Endothelial cell of umbilical vein (primary cell): ENCODE measurements at regions not wholly inside any gene's neighbourhood (a gene's known extent, or its start where the extent isn't known, plus 50 kb on each side); places are given as distances from the start of the nearest gene placed in this dataset.

Experiments used
- BruUV-seq: library from RNA; stranded (reverse); fragments of 400-500 nt; replicated peaks from 2 replicates; lab custom pipeline; 2021; lab: Mats Ljungman, UMichigan
- CTCF ChIA-PET: fragments of 300-600, 350-600 bp; sonication (Branson Sonifier 250); formaldehyde crosslinking; loops from one replicate; lab custom pipeline; 2021; ENCODE audit warnings: antibody characterized with exemption, inconsistent platforms; lab: Charles Lee
- POLR2A ChIA-PET: fragments of 300-600, 350-600 bp; sonication (Branson Sonifier 250); formaldehyde crosslinking; loops from one replicate; lab custom pipeline; 2021; ENCODE audit warnings: antibody characterized with exemption, inconsistent platforms; lab: Charles Lee
- DNase-seq: peaks from one replicate; pipeline ENCODE4 v3.0.0-alpha.2; 2011; ENCODE audit warnings: low read depth, low spot score
- FAIRE-seq: peaks from 2 replicates; lab custom pipeline; 2011; peaks lifted over from hg19 to GRCh38; lab: Jason Lieb, UNC
- H2AFZ ChIP-seq: 2 replicates; pipeline ENCODE4 v1.6.0; 2012; ENCODE audit warnings: low read depth, low read length, control low read depth, inconsistent platforms
- H3K27ac ChIP-seq: 2 replicates; pipeline ENCODE4 v1.5.1; 2011; ENCODE audit warnings: low read depth, mild to moderate bottlenecking, control low read depth, low read length, moderate library complexity; ENCODE audit not compliant: insufficient read depth
- H3K27me3 ChIP-seq, 2 experiments: 2 replicates each; pipeline versions ENCODE4 v1.6.0 to v1.6.1; 2011; ENCODE audit warnings: low read length in 2 of 2, mixed read lengths in 1 of 2; ENCODE audit not compliant: control insufficient read depth in 2 of 2, insufficient read depth in 2 of 2
- H3K36me3 ChIP-seq, 2 experiments: 2 replicates in 1 of 2; 3 replicates in 1 of 2; pipeline ENCODE4 v1.5.1; 2011; ENCODE audit warnings: low read length in 2 of 2, mild to moderate bottlenecking in 1 of 2, moderate library complexity in 1 of 2; ENCODE audit not compliant: control insufficient read depth in 2 of 2, insufficient read depth in 2 of 2; ENCODE audit errors: extremely low read depth in 1 of 2
- H3K4me1 ChIP-seq: 3 replicates; pipeline ENCODE4 v1.5.1; 2011; ENCODE audit warnings: mild to moderate bottlenecking, low read length; ENCODE audit not compliant: control insufficient read depth, insufficient read depth; ENCODE audit errors: extremely low read depth
- H3K4me2 ChIP-seq: 2 replicates; pipeline ENCODE4 v1.6.1; 2011; ENCODE audit warnings: low read length, control low read depth, mixed read lengths; ENCODE audit not compliant: insufficient read depth
- H3K4me3 ChIP-seq, 3 experiments: fragments of 200-600 bp in 1 of 3; sonication (generic), shearing (Covaris generic) in 1 of 3; replicated peaks in 1 of 3; 2 replicates each; pipeline ENCODE4 v1.5.1; 2011 to 2016; ENCODE audit warnings: control low read depth in 3 of 3, low read length in 3 of 3, mild to moderate bottlenecking in 2 of 3, inconsistent platforms in 1 of 3, low read depth in 1 of 3, moderate library complexity in 1 of 3; ENCODE audit not compliant: insufficient read depth in 1 of 3
- H3K79me2 ChIP-seq: 2 replicates; pipeline ENCODE4 v1.6.0; 2012; ENCODE audit warnings: low read length, inconsistent platforms; ENCODE audit not compliant: control insufficient read depth, insufficient read depth
- H3K9ac ChIP-seq: replicated peaks from 2 replicates; pipeline ENCODE3; 2011; ENCODE audit warnings: low read length, control low read depth; ENCODE audit not compliant: insufficient read depth; ENCODE audit errors: extremely low read depth
- H3K9me1 ChIP-seq: replicated peaks from 3 replicates; pipeline ENCODE4 v1.6.0; 2011; ENCODE audit warnings: mild to moderate bottlenecking, low read length; ENCODE audit not compliant: control insufficient read depth, insufficient read depth; ENCODE audit errors: extremely low read depth
- H3K9me3 ChIP-seq: replicated peaks from 2 replicates; pipeline ENCODE4 v1.5.1; 2012; ENCODE audit warnings: low read length, inconsistent platforms; ENCODE audit not compliant: control insufficient read depth, insufficient read depth
- H4K20me1 ChIP-seq: replicated peaks from 2 replicates; pipeline ENCODE3; 2011; ENCODE audit warnings: mild to moderate bottlenecking, low read length; ENCODE audit not compliant: control insufficient read depth, insufficient read depth; ENCODE audit errors: extremely low read depth
- EZH2 ChIP-seq: IDR thresholded peaks from 2 replicates; pipeline ENCODE4 v1.6.1; 2012; ENCODE audit warnings: borderline replicate concordance, low read depth, mild to moderate bottlenecking, moderate library complexity, low read length, inconsistent platforms; ENCODE audit not compliant: severe bottlenecking
- FOS ChIP-seq: IDR thresholded peaks from 2 replicates; pipeline ENCODE4 v1.6.1; 2011; ENCODE audit warnings: mild to moderate bottlenecking, low read length, moderate library complexity, borderline replicate concordance; ENCODE audit not compliant: insufficient read depth
- GATA2 ChIP-seq: IDR thresholded peaks from 2 replicates; pipeline ENCODE4 v1.7.0; 2011; ENCODE audit warnings: low read depth, mild to moderate bottlenecking, moderate library complexity, mixed read lengths, low read length; ENCODE audit not compliant: insufficient read length, insufficient read depth
- JUN ChIP-seq: IDR thresholded peaks from 2 replicates; pipeline ENCODE4 v1.6.1; 2011; ENCODE audit warnings: borderline replicate concordance, low read depth; ENCODE audit not compliant: insufficient read length, insufficient read depth
- MAX ChIP-seq: IDR thresholded peaks from 2 replicates; pipeline ENCODE4 v1.6.1; 2011; ENCODE audit not compliant: insufficient read depth, insufficient read length
- MYC ChIP-seq: IDR thresholded peaks from one replicate; pipeline ENCODE4 v1.6.1; 2011; ENCODE audit warnings: mild to moderate bottlenecking, low read depth, low read length
- POLR2A ChIP-seq: IDR thresholded peaks from 2 replicates; pipeline ENCODE4 v1.6.1; 2012; ENCODE audit warnings: low read depth, mild to moderate bottlenecking, control low read depth, low read length
- POLR2AphosphoS5 ChIP-seq: IDR thresholded peaks from 2 replicates; pipeline ENCODE4 v1.6.1; 2012; ENCODE audit warnings: low read depth, mild to moderate bottlenecking, control low read depth, low read length, moderate library complexity; ENCODE audit not compliant: insufficient read depth
- dilution Hi-C: fragments of 300-500 bp; cut with MboI; formaldehyde crosslinking; loops from one replicate; pipeline ENCODE4 v1.15.0; 2019; ENCODE audit warnings: low sequenced_read_pairs; ENCODE audit not compliant: extremely low pct_ligation_motif_present
- intact Hi-C: fragments of 100-400 bp; cut with micrococcal nuclease; formaldehyde crosslinking; loops from one replicate; pipeline ENCODE4 v1.10.0; 2022
- TF ChIP-seq, protein P1 (sequence below), 2 donors: IDR thresholded peaks; 1 replicate in 1 of 2; 2 replicates in 1 of 2; pipeline ENCODE4 v1.5.1; 2011; ENCODE audit warnings: low read length in 2 of 2, mild to moderate bottlenecking in 2 of 2, moderate library complexity in 2 of 2, control low read depth in 1 of 2, inconsistent platforms in 1 of 2, low read depth in 1 of 2; ENCODE audit not compliant: insufficient read depth in 1 of 2; ENCODE audit errors: extremely low read depth in 1 of 2

GRCh38 chr18:43758734-43759133, 481.4 kb upstream of the SYT4 start:
- H4K20me1 ChIP-seq = no peaks in the 10 kb centered on the region
- CTCF ChIA-PET = no interaction called here
- no peaks in the 10 kb centered on the region for H3K79me2 ChIP-seq
- BruUV-seq = no TSS peak
- TF ChIP-seq EZH2 (no peak), JUN (no peak), GATA2 (no peak), POLR2AphosphoS5 (no peak), MAX (no peak), FOS (no peak), MYC (no peak), POLR2A (no peak)
- TF ChIP-seq, protein P1, sequence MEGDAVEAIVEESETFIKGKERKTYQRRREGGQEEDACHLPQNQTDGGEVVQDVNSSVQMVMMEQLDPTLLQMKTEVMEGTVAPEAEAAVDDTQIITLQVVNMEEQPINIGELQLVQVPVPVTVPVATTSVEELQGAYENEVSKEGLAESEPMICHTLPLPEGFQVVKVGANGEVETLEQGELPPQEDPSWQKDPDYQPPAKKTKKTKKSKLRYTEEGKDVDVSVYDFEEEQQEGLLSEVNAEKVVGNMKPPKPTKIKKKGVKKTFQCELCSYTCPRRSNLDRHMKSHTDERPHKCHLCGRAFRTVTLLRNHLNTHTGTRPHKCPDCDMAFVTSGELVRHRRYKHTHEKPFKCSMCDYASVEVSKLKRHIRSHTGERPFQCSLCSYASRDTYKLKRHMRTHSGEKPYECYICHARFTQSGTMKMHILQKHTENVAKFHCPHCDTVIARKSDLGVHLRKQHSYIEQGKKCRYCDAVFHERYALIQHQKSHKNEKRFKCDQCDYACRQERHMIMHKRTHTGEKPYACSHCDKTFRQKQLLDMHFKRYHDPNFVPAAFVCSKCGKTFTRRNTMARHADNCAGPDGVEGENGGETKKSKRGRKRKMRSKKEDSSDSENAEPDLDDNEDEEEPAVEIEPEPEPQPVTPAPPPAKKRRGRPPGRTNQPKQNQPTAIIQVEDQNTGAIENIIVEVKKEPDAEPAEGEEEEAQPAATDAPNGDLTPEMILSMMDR (IDR thresholded peaks at IDR 0.05; ENCODE audit: extremely low read depth in 1 of 2, insufficient read depth in 1 of 2, low read depth in 1 of 2, low read length in 2 of 2) = no peak
- no peaks in the 10 kb centered on the region for H3K4me1 ChIP-seq
- FAIRE-seq (no peak), DNase-seq (no peak)
- dilution Hi-C loops (no loop called here), intact Hi-C loops (no loop called here)
- no peaks in the 10 kb centered on the region for H3K36me3 ChIP-seq
- H3K9ac ChIP-seq = no peak overlapping the region
- H3K4me3 ChIP-seq = no peak overlapping the region
- H3K9me1 ChIP-seq = no peaks in the 10 kb centered on the region
- no peak overlapping the region for H3K4me2 ChIP-seq
- POLR2A ChIA-PET = no interaction called here
- H3K27ac ChIP-seq = no peak overlapping the region
- no peak overlapping the region for H2AFZ ChIP-seq
- H3K27me3 ChIP-seq = no peaks in the 10 kb centered on the region
- H3K9me3 ChIP-seq = no peaks in the 10 kb centered on the region
